ENCODE measurements at regions not wholly inside any gene's neighbourhood (a gene's known extent, or its start where the extent isn't known, plus 50 kb on each side); places are given as distances from the start of the nearest gene placed in this dataset.

- no peak for TF ChIP-seq MGA (IDR thresholded peaks at IDR 0.05)
- TF ChIP-seq E2F5 (CRISPR knock-in tag; IDR thresholded peaks at IDR 0.05), result no peak
- no peak for TF ChIP-seq ARHGAP35 (IDR thresholded peaks at IDR 0.05; ENCODE audit: partially characterized antibody)
- TF ChIP-seq FOXA1 (IDR thresholded peaks at IDR 0.05; ENCODE audit: borderline replicate concordance), result no peak
- TF ChIP-seq NCOA1 (IDR thresholded peaks at IDR 0.05; ENCODE audit: low read depth), result no peak
- TF ChIP-seq ZMIZ1 (IDR thresholded peaks at IDR 0.05; ENCODE audit: low read depth in 2 of 2, low read length in 2 of 2), result no peak
- TF ChIP-seq ZNF224 (CRISPR knock-in tag; IDR thresholded peaks at IDR 0.05), result no peak
- TF ChIP-seq CBFA2T3 (IDR thresholded peaks at IDR 0.05), result peak; percentile 55; the same call in 1 of the 2 replicates
- TF ChIP-seq RBM14 (IDR thresholded peaks at IDR 0.05; ENCODE audit: borderline replicate concordance, insufficient read depth, low read depth, low read length), result no peak
- TF ChIP-seq CCAR2 (IDR thresholded peaks at IDR 0.05; ENCODE audit: low read depth, low read length), result no peak
- no peak for TF ChIP-seq PHTF2 (CRISPR knock-in tag; IDR thresholded peaks at IDR 0.05)
- TF ChIP-seq GABPB2 (CRISPR knock-in tag; conservative IDR thresholded peaks at IDR 0.05), result no peak
Observed at GRCh38 chr12:124190312-124191023, 104.4 kb upstream of the RFLNA start (continued).
